GM10266 (cell line): ENCODE measurements at regions not wholly inside any gene's neighbourhood (a gene's known extent, or its start where the extent isn't known, plus 50 kb on each side); places are given as distances from the start of the nearest gene placed in this dataset.

Source experiments
- DNase-seq: peaks from one replicate; pipeline ENCODE4 v3.0.0; 2012; ENCODE audit errors: extremely low spot score
- TF ChIP-seq, protein P1 (sequence below): IDR thresholded peaks from 2 replicates; pipeline ENCODE4 v1.5.1; 2012; ENCODE audit warnings: mild to moderate bottlenecking, low read depth; ENCODE audit not compliant: control insufficient read depth, insufficient read depth; ENCODE audit errors: missing control alignments

DNA sequence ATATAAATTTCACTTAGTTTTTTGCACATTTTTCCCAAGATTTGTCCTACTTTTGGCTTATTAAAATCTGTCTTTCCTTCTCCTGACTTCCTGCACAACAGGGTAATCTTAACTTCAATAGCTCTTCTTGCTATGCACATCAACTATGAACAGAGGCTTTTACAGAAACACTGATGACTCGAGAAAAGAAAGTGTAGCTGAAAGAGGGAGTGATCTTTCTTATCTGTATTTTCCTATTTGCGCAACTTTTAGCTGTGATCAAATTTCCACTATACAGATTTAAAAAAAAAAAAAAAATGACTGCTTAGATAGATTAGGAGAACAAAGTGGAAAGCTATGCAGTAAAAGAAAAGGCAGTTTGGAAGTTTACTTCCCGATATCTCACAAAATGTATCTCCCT, 406.9 kb downstream of the LIG4 start:
- DNase-seq: no peak
- TF ChIP-seq, protein P1, sequence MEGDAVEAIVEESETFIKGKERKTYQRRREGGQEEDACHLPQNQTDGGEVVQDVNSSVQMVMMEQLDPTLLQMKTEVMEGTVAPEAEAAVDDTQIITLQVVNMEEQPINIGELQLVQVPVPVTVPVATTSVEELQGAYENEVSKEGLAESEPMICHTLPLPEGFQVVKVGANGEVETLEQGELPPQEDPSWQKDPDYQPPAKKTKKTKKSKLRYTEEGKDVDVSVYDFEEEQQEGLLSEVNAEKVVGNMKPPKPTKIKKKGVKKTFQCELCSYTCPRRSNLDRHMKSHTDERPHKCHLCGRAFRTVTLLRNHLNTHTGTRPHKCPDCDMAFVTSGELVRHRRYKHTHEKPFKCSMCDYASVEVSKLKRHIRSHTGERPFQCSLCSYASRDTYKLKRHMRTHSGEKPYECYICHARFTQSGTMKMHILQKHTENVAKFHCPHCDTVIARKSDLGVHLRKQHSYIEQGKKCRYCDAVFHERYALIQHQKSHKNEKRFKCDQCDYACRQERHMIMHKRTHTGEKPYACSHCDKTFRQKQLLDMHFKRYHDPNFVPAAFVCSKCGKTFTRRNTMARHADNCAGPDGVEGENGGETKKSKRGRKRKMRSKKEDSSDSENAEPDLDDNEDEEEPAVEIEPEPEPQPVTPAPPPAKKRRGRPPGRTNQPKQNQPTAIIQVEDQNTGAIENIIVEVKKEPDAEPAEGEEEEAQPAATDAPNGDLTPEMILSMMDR: no peak

DNA sequence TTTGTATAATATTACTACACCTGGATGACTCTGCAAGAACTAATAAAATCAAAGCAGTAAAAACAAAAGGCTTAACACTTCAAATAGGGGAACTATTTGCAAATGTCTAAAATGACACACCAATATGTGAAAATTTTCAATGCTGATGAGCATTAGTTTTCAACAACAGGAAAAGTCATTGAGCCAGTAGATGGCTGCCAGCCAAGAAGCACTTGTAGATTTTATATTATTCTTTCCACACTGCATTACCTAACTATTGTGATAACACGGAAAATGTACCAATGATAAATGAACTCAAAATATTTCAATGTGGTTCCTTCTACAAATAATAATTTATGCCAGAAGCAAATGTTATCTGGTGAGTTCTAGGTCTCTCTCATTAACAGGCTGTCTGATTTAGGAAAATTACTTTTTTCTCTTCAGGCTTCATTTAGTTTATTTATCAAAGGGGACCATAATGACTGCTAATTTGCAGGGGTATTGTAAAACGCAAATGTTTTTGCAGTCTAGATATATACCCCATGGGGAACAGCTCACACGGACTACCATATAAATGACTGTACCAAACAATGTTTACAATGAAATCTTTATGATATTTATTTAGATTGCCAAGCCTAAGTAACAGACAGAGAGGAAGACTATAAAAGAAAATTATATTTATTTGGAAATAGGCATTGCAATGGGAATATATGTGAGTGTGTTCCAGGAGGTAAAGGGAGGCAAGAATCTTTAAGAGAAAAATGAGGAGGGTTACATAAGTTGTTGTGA, 407.8 kb downstream of the LIG4 start:
- TF ChIP-seq, protein P1: no peak
- DNase-seq: no peak

DNA sequence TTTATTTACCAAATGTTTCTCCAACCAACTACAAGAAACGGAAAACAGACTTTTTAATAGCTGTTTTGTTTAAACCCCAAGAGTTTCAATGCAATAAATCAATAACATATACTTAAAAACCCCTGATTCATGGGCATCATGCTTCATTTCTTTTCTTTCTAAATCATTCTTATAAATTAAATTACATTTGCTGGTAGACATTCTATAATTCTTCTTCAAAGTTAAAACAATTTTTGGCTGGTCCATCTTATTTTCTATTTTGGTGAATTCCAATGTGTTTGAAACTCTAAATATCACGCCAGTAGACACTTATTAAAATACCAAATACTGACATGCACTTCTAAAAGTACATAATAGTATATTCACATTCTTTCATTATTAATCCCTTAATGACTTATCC, 408.6 kb downstream of the LIG4 start:
- DNase-seq: no peak
- TF ChIP-seq, protein P1: no peak

DNA sequence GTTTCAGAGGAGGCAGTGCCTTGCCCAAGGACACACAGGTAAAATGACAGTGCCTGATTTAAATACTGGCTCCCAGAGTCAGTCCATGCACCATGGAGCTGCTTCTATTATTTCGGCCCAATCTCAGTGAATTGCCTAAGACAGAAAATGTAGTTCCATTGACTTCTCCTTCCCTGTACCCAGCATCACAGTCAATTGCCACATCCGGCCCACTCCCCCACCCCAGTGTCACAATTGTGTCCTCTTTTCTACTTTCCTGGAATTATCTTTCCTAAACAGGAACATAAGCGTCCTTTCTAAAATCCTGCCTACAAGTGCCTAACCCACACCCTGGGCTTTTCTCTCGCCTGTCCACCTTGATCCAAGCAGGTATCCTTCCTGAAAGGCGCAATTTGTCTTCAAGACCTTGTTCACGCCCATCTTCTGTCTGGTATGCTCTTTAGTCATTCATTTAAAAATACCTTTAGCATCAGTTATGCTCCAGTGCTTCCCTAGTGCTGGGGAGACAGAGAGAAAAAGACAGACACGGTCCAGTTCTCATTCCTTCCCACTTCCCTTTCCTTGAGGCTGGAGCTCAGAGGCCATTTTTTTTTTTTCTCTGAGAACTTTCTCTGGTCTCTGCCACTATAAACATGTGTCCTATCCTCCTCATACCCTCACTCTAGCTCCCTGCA, 411.4 kb downstream of the LIG4 start:
- no peak for DNase-seq
- TF ChIP-seq, protein P1: no peak

DNA sequence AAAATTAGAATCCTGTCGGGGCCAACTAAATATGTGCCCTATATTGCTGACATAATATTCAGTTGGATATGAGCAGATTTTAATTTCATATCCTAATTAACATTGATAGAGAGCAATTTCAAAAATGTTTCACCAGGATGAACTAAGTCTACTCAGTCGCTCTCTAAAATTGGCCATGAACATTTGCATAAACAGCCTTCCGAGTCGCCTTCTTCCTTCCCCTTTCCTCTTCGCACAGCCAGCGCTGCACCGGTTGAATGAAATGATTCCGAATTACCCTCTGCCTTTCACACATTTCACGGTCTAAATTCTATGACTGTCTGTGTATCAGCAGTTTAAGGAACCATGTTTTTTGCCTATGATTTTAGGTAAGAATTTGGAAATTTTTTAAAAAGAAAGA, 413.7 kb downstream of the LIG4 start:
- no peak for DNase-seq

DNA sequence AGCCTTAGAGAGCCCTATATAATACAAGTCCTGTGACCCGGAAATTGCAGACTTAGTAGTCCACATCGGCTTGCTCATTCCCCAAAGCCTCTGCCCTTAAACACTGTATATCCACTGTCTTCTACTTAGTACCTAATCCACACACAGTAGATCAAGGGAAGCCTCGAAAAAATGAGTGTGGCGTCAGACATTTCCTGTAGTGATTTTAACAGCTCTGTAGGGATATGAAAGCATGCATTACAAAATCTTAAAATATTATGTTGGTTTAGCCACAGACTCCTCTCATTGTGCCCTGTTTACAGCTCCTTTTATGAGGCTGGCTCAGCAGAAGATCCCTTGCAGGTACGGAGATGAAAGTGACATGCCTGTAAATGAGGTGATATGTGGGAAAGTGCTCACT, 416.3 kb downstream of the LIG4 start:
- no peak for DNase-seq
- TF ChIP-seq, protein P1: no peak

More for the DNA sequence above, 413.7 kb downstream of the LIG4 start:
- TF ChIP-seq, protein P1: no peak

DNA sequence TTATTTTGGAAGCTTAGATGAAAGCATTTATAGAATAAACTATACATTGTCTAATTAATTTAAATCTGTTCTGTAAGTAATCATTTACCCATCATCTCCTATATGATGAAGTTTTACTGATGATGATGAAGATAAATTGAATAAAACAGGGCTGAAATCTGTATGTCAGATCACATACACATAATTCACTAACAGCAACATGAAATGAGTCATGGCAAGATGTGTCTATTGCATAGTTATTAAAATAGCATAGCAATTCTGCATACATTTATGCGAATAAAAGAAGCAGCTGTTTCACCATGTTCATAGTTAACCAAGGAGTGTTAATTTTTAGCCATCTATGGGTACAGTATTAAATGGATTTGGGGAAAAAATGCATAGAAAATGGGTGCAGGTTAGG, 424.9 kb downstream of the LIG4 start:
- TF ChIP-seq, protein P1: no peak
- no peak for DNase-seq
